ENCODE measurements at regions not wholly inside any gene's neighbourhood (a gene's known extent, or its start where the extent isn't known, plus 50 kb on each side); places are given as distances from the start of the nearest gene placed in this dataset.

GRCh38 chr18:56307354-56308170, 330.8 kb downstream of the TXNL1 start:
- Histone ChIP-seq H3K27me3 (ENCODE audit: insufficient read depth, low read depth, severe bottlenecking) (no peaks in the 10 kb centered on the region), H3K36me3 (no peaks in the 10 kb centered on the region), H3K4me3 (ENCODE audit: low read depth, low read length) (no peak overlapping the region), H3K9me3 (ENCODE audit: severe bottlenecking) (no peaks in the 10 kb centered on the region), H3K27ac (no peak overlapping the region)
- DNase-seq, result no peak
- TF ChIP-seq, protein P1, sequence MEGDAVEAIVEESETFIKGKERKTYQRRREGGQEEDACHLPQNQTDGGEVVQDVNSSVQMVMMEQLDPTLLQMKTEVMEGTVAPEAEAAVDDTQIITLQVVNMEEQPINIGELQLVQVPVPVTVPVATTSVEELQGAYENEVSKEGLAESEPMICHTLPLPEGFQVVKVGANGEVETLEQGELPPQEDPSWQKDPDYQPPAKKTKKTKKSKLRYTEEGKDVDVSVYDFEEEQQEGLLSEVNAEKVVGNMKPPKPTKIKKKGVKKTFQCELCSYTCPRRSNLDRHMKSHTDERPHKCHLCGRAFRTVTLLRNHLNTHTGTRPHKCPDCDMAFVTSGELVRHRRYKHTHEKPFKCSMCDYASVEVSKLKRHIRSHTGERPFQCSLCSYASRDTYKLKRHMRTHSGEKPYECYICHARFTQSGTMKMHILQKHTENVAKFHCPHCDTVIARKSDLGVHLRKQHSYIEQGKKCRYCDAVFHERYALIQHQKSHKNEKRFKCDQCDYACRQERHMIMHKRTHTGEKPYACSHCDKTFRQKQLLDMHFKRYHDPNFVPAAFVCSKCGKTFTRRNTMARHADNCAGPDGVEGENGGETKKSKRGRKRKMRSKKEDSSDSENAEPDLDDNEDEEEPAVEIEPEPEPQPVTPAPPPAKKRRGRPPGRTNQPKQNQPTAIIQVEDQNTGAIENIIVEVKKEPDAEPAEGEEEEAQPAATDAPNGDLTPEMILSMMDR (IDR thresholded peaks at IDR 0.05; ENCODE audit: low read depth, low read length), result no peak

GRCh38 chr18:56306797-56307196, 331.6 kb downstream of the TXNL1 start:
- DNase-seq, result no peak
- no peaks in the 10 kb centered on the region for H3K27me3 ChIP-seq (ENCODE audit: insufficient read depth, low read depth, severe bottlenecking)
- no peaks in the 10 kb centered on the region for H3K9me3 ChIP-seq (ENCODE audit: severe bottlenecking)
- TF ChIP-seq, protein P1 (IDR thresholded peaks at IDR 0.05; ENCODE audit: low read depth, low read length), result no peak
- no peak overlapping the region for H3K4me3 ChIP-seq (ENCODE audit: low read depth, low read length)
- no peaks in the 10 kb centered on the region for H3K36me3 ChIP-seq
- H3K27ac ChIP-seq, result no peak overlapping the region

DNA sequence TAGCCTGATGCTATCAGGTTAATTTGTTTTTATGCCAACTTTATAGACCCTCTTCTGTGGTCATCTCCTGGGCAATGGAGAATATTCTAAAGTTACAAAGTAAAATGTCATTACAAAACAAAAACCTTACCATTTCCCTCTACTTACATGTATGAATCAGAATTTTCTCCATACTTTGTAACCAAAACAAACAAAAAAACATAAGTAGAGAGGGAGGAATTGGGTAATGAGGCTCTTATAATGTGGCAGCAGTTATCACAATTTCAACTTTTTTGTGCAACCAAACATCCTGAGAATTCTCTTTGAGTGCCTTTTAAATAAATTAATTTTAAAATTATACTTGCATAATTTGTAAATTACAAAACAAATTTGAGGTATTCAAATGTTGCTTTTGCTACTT, 332.8 kb downstream of the TXNL1 start:
- TF ChIP-seq, protein P1 (IDR thresholded peaks at IDR 0.05; ENCODE audit: low read depth, low read length), result no peak

GRCh38 chr18:56302156-56302555, 336.2 kb downstream of the TXNL1 start:
- no peak for DNase-seq
- H3K9me3 ChIP-seq (ENCODE audit: severe bottlenecking), result no peaks in the 10 kb centered on the region
- TF ChIP-seq, protein P1 (IDR thresholded peaks at IDR 0.05; ENCODE audit: low read depth, low read length), result no peak
- H3K36me3 ChIP-seq, result no peaks in the 10 kb centered on the region
- no peak overlapping the region for H3K27ac ChIP-seq
- H3K4me3 ChIP-seq (ENCODE audit: low read depth, low read length), result no peak overlapping the region
- H3K27me3 ChIP-seq (ENCODE audit: insufficient read depth, low read depth, severe bottlenecking), result no peaks in the 10 kb centered on the region

More for the DNA sequence above, 332.8 kb downstream of the TXNL1 start:
- DNase-seq, result no peak
- Histone ChIP-seq H3K9me3 (ENCODE audit: severe bottlenecking) (no peaks in the 10 kb centered on the region), H3K27me3 (ENCODE audit: insufficient read depth, low read depth, severe bottlenecking) (no peaks in the 10 kb centered on the region), H3K36me3 (no peaks in the 10 kb centered on the region), H3K4me3 (ENCODE audit: low read depth, low read length) (no peak overlapping the region), H3K27ac (no peak overlapping the region)

DNA sequence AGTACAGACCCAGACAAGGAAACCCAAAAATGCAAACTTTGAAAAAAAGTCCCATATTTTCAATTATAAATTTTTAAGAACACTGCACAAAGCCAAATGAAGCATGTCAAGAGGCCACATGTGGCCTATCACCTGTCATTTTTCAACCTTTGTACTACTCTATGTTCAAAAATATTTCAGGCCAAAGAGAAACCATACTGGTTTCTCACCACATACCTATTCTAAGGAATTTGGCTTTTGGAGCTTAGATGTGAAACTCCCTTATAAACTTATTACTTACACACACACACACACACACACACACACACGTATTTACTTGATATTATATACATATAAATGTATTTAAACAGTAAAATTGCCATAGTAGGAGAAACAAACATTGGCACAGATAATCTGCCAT, 338.7 kb downstream of the TXNL1 start:
- H3K9me3 ChIP-seq (ENCODE audit: severe bottlenecking), result no peaks in the 10 kb centered on the region
- no peak overlapping the region for H3K4me3 ChIP-seq (ENCODE audit: low read depth, low read length)
- no peak overlapping the region for H3K27ac ChIP-seq
- TF ChIP-seq, protein P1 (IDR thresholded peaks at IDR 0.05; ENCODE audit: low read depth, low read length), result no peak
- no peaks in the 10 kb centered on the region for H3K27me3 ChIP-seq (ENCODE audit: insufficient read depth, low read depth, severe bottlenecking)
- no peak for DNase-seq
- no peaks in the 10 kb centered on the region for H3K36me3 ChIP-seq

GRCh38 chr18:56298935-56299334, 339.5 kb downstream of the TXNL1 start:
- Histone ChIP-seq H3K9me3 (ENCODE audit: severe bottlenecking) (no peaks in the 10 kb centered on the region), H3K27ac (no peak overlapping the region), H3K27me3 (ENCODE audit: insufficient read depth, low read depth, severe bottlenecking) (no peaks in the 10 kb centered on the region), H3K36me3 (no peaks in the 10 kb centered on the region), H3K4me3 (ENCODE audit: low read depth, low read length) (no peak overlapping the region)
- no peak for DNase-seq
- TF ChIP-seq, protein P1 (IDR thresholded peaks at IDR 0.05; ENCODE audit: low read depth, low read length), result no peak
